Lower leg skin (tissue), 3 donors: ENCODE measurements at regions not wholly inside any gene's neighbourhood (a gene's known extent, or its start where the extent isn't known, plus 50 kb on each side); places are given as distances from the start of the nearest gene placed in this dataset.

Experiments used
- POLR2A ChIP-seq, 2 donors: fragments of 450-650 bp; IDR thresholded peaks; one replicate each; pipeline ENCODE4 v1.6.1; 2016 to 2017; ENCODE audit warnings: antibody characterized with exemption in 2 of 2, mild to moderate bottlenecking in 1 of 2, moderate library complexity in 1 of 2
- TF ChIP-seq, protein P1 (sequence below), 3 donors: fragments of 450-650 bp; IDR thresholded peaks; one replicate each; pipeline ENCODE4 v1.5.1; 2016; ENCODE audit warnings: antibody characterized with exemption in 3 of 3, mild to moderate bottlenecking in 3 of 3, moderate library complexity in 2 of 3

DNA sequence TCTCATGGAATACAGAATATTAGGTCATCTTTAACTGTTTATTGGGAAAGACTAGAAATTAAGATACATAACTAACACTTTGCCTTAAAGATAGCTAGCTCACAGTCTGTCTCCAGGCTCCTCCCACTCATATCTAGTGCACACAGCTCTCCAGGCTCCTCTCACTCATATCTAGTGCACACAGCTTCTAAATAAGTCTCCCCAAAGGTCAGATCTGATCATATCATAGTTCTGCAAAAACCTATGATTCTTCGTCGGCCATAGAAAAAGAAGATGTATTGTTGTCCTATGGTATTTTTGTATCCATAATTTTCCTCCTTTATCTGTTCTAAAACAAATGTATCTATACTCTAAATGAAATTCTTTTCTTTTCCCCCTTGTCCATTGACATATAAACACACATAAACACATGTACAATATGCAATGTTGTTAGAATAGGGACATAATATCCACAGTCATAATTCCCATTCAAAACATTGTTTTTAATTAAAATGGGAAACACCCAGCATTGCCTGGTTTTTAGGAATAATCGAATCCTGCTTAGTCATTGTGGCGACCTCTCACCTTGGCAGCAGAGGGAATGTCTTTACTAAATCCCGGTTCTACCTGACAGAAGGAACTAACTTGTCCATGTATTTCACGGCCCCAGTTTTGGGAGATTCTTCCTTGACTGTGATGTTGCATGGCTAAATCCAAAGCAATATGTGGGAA lies 1282.0 kb downstream of the PCDH7 start:
- TF ChIP-seq, protein P1, sequence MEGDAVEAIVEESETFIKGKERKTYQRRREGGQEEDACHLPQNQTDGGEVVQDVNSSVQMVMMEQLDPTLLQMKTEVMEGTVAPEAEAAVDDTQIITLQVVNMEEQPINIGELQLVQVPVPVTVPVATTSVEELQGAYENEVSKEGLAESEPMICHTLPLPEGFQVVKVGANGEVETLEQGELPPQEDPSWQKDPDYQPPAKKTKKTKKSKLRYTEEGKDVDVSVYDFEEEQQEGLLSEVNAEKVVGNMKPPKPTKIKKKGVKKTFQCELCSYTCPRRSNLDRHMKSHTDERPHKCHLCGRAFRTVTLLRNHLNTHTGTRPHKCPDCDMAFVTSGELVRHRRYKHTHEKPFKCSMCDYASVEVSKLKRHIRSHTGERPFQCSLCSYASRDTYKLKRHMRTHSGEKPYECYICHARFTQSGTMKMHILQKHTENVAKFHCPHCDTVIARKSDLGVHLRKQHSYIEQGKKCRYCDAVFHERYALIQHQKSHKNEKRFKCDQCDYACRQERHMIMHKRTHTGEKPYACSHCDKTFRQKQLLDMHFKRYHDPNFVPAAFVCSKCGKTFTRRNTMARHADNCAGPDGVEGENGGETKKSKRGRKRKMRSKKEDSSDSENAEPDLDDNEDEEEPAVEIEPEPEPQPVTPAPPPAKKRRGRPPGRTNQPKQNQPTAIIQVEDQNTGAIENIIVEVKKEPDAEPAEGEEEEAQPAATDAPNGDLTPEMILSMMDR (IDR thresholded peaks at IDR 0.05): no peak
- TF ChIP-seq POLR2A (IDR thresholded peaks at IDR 0.05): no peak
